ENCODE measurements at regions not wholly inside any gene's neighbourhood (a gene's known extent, or its start where the extent isn't known, plus 50 kb on each side); places are given as distances from the start of the nearest gene placed in this dataset.
"Not testable (repeated sequence)": the region's sequence is repeated elsewhere in the genome, so short reads cannot be mapped to it uniquely, and the experiment has no call there.

GRCh38 chr2:128416109-128416785 is 97.6 kb upstream of the HS6ST1 start:
- H3K4me1 ChIP-seq (ENCODE audit: control insufficient read depth, insufficient read depth, low read length, poor library complexity, severe bottlenecking), result no peaks in the 10 kb centered on the region
- H3K27ac ChIP-seq (ENCODE audit: insufficient read depth, low read length, poor library complexity, severe bottlenecking), result no peak overlapping the region
- no peaks in the 10 kb centered on the region for H3K9me3 ChIP-seq (ENCODE audit: control insufficient read depth, low read length)
- no peaks in the 10 kb centered on the region for H3K27me3 ChIP-seq (replicated peaks; ENCODE audit: control insufficient read depth, insufficient read depth, low read length, poor library complexity, severe bottlenecking)
- DNase-seq, result no peak
- no peak overlapping the region for H3K4me3 ChIP-seq (ENCODE audit: insufficient read depth, low read depth, low read length, poor library complexity, severe bottlenecking)
- H3K36me3 ChIP-seq (ENCODE audit: control insufficient read depth, insufficient read depth, low read length), result no peaks in the 10 kb centered on the region

DNA sequence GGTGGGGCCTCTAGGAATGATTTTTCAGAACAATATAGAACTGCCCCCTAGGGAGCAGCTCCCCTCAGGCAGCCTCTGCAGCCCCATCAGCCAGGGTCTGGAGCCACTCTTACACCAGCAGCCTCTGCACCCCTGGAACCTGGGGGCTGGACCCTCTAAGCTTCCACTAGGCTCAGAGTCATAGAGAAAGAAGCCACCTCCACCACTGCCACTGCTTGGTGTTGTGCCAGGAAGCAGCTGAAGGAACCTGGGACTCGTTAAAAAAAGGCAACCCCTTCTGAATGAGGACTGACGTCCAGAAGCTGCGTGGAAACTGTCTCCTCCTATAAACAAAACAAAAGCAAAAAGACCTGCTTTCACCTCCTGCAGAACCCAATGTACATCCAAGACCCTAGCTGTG is 98.1 kb upstream of the HS6ST1 start:
- Histone ChIP-seq H3K9me3 (ENCODE audit: control insufficient read depth, low read length) (no peaks in the 10 kb centered on the region), H3K36me3 (ENCODE audit: control insufficient read depth, insufficient read depth, low read length) (no peaks in the 10 kb centered on the region), H3K27ac (ENCODE audit: insufficient read depth, low read length, poor library complexity, severe bottlenecking) (no peak overlapping the region), H3K4me1 (ENCODE audit: control insufficient read depth, insufficient read depth, low read length, poor library complexity, severe bottlenecking) (no peaks in the 10 kb centered on the region), H3K27me3 (replicated peaks; ENCODE audit: control insufficient read depth, insufficient read depth, low read length, poor library complexity, severe bottlenecking) (no peaks in the 10 kb centered on the region), H3K4me3 (ENCODE audit: insufficient read depth, low read depth, low read length, poor library complexity, severe bottlenecking) (no peak overlapping the region)
- no peak for DNase-seq

DNA sequence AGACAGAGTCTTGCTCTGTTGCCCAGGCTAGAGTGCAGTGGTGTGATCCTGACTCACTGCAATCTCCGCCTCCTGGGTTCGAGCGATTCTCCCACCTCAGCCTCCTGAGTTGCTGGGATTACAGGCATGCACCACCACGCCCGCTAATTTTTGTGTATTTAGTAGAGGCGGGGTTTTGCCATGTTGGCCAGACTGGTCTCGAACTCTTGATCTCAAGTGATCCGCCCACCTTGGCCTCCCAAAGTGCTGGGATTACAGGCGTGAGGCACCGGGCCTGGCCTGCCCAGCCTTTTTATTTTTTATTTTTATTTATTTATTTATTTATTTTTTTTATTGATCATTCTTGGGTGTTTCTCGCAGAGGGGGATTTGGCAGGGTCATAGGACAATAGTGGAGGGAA is 98.6 kb upstream of the HS6ST1 start:
- not testable (repeated sequence) for H3K27ac ChIP-seq (ENCODE audit: insufficient read depth, low read length, poor library complexity, severe bottlenecking); DNase-seq; H3K4me3 ChIP-seq (ENCODE audit: insufficient read depth, low read depth, low read length, poor library complexity, severe bottlenecking)

GRCh38 chr2:128420131-128420530 is 101.5 kb upstream of the HS6ST1 start:
- DNase-seq, result no peak
- no peaks in the 10 kb centered on the region for H3K36me3 ChIP-seq (ENCODE audit: control insufficient read depth, insufficient read depth, low read length)
- no peaks in the 10 kb centered on the region for H3K9me3 ChIP-seq (ENCODE audit: control insufficient read depth, low read length)
- no peak overlapping the region for H3K4me3 ChIP-seq (ENCODE audit: insufficient read depth, low read depth, low read length, poor library complexity, severe bottlenecking)
- H3K27ac ChIP-seq (ENCODE audit: insufficient read depth, low read length, poor library complexity, severe bottlenecking), result no peak overlapping the region
- no peaks in the 10 kb centered on the region for H3K27me3 ChIP-seq (replicated peaks; ENCODE audit: control insufficient read depth, insufficient read depth, low read length, poor library complexity, severe bottlenecking)
- no peaks in the 10 kb centered on the region for H3K4me1 ChIP-seq (ENCODE audit: control insufficient read depth, insufficient read depth, low read length, poor library complexity, severe bottlenecking)

More for the DNA sequence above, 98.6 kb upstream of the HS6ST1 start:
- not testable (repeated sequence) for H3K27me3 ChIP-seq (replicated peaks; ENCODE audit: control insufficient read depth, insufficient read depth, low read length, poor library complexity, severe bottlenecking); H3K9me3 ChIP-seq (ENCODE audit: control insufficient read depth, low read length); H3K36me3 ChIP-seq (ENCODE audit: control insufficient read depth, insufficient read depth, low read length); H3K4me1 ChIP-seq (ENCODE audit: control insufficient read depth, insufficient read depth, low read length, poor library complexity, severe bottlenecking)

- no peaks in the 10 kb centered on the region for H3K36me3 ChIP-seq (ENCODE audit: control insufficient read depth, insufficient read depth, low read length)
- no peaks in the 10 kb centered on the region for H3K9me3 ChIP-seq (ENCODE audit: control insufficient read depth, low read length)
- H3K4me1 ChIP-seq (ENCODE audit: control insufficient read depth, insufficient read depth, low read length, poor library complexity, severe bottlenecking), result no peaks in the 10 kb centered on the region
- no peak for DNase-seq
- H3K27ac ChIP-seq (ENCODE audit: insufficient read depth, low read length, poor library complexity, severe bottlenecking), result no peak overlapping the region
- H3K4me3 ChIP-seq (ENCODE audit: insufficient read depth, low read depth, low read length, poor library complexity, severe bottlenecking), result no peak overlapping the region
- H3K27me3 ChIP-seq (replicated peaks; ENCODE audit: control insufficient read depth, insufficient read depth, low read length, poor library complexity, severe bottlenecking), result no peaks in the 10 kb centered on the region
Observed at GRCh38 chr2:128420776-128421175, 102.1 kb upstream of the HS6ST1 start.

GRCh38 chr2:128421286-128421685 is 102.6 kb upstream of the HS6ST1 start:
- H3K36me3 ChIP-seq (ENCODE audit: control insufficient read depth, insufficient read depth, low read length), result no peaks in the 10 kb centered on the region
- H3K9me3 ChIP-seq (ENCODE audit: control insufficient read depth, low read length), result no peaks in the 10 kb centered on the region
- H3K4me3 ChIP-seq (ENCODE audit: insufficient read depth, low read depth, low read length, poor library complexity, severe bottlenecking), result no peak overlapping the region
- H3K4me1 ChIP-seq (ENCODE audit: control insufficient read depth, insufficient read depth, low read length, poor library complexity, severe bottlenecking), result no peaks in the 10 kb centered on the region
- DNase-seq, result no peak
- no peaks in the 10 kb centered on the region for H3K27me3 ChIP-seq (replicated peaks; ENCODE audit: control insufficient read depth, insufficient read depth, low read length, poor library complexity, severe bottlenecking)
- H3K27ac ChIP-seq (ENCODE audit: insufficient read depth, low read length, poor library complexity, severe bottlenecking), result no peak overlapping the region

DNA sequence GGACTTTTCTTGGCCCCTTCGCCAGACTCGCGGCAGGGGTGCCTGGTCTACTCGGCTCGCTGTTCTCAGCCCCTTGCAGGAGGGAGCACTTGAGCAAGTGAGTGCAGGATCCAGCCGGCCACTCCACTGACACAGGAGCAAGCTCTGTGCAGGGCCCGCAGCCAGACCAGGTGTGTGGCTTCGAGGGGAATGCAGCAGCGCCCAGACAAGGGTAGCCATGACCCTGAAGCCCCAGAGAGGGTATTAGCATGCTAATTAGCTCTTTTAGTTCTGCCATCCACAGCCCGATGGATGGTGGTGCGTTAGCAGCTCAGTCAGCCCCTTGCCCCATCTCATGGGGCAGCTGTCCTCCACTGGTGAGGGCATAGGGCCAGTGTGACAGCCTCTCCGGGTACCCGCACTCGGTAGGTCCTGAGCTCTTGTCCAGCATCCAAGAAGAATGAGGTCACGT is 103.2 kb upstream of the HS6ST1 start:
- H3K9me3 ChIP-seq (ENCODE audit: control insufficient read depth, low read length), result no peaks in the 10 kb centered on the region
- no peaks in the 10 kb centered on the region for H3K27me3 ChIP-seq (replicated peaks; ENCODE audit: control insufficient read depth, insufficient read depth, low read length, poor library complexity, severe bottlenecking)
- no peak for DNase-seq
- no peak overlapping the region for H3K27ac ChIP-seq (ENCODE audit: insufficient read depth, low read length, poor library complexity, severe bottlenecking)
- H3K36me3 ChIP-seq (ENCODE audit: control insufficient read depth, insufficient read depth, low read length), result no peaks in the 10 kb centered on the region
- no peaks in the 10 kb centered on the region for H3K4me1 ChIP-seq (ENCODE audit: control insufficient read depth, insufficient read depth, low read length, poor library complexity, severe bottlenecking)
- no peak overlapping the region for H3K4me3 ChIP-seq (ENCODE audit: insufficient read depth, low read depth, low read length, poor library complexity, severe bottlenecking)

- Histone ChIP-seq H3K4me1 (ENCODE audit: control insufficient read depth, insufficient read depth, low read length, poor library complexity, severe bottlenecking) (no peaks in the 10 kb centered on the region), H3K27ac (ENCODE audit: insufficient read depth, low read length, poor library complexity, severe bottlenecking) (no peak overlapping the region), H3K4me3 (ENCODE audit: insufficient read depth, low read depth, low read length, poor library complexity, severe bottlenecking) (no peak overlapping the region), H3K27me3 (replicated peaks; ENCODE audit: control insufficient read depth, insufficient read depth, low read length, poor library complexity, severe bottlenecking) (no peaks in the 10 kb centered on the region), H3K36me3 (ENCODE audit: control insufficient read depth, insufficient read depth, low read length) (no peaks in the 10 kb centered on the region), H3K9me3 (ENCODE audit: control insufficient read depth, low read length) (no peaks in the 10 kb centered on the region)
- DNase-seq, result no peak
Observed at GRCh38 chr2:128422571-128422970, 103.9 kb upstream of the HS6ST1 start.

- Histone ChIP-seq H3K27ac (ENCODE audit: insufficient read depth, low read length, poor library complexity, severe bottlenecking) (no peak overlapping the region), H3K4me3 (ENCODE audit: insufficient read depth, low read depth, low read length, poor library complexity, severe bottlenecking) (no peak overlapping the region), H3K36me3 (ENCODE audit: control insufficient read depth, insufficient read depth, low read length) (no peaks in the 10 kb centered on the region), H3K27me3 (replicated peaks; ENCODE audit: control insufficient read depth, insufficient read depth, low read length, poor library complexity, severe bottlenecking) (no peaks in the 10 kb centered on the region), H3K4me1 (ENCODE audit: control insufficient read depth, insufficient read depth, low read length, poor library complexity, severe bottlenecking) (no peaks in the 10 kb centered on the region), H3K9me3 (ENCODE audit: control insufficient read depth, low read length) (no peaks in the 10 kb centered on the region)
- no peak for DNase-seq
Observed at GRCh38 chr2:128423788-128424165, 105.1 kb upstream of the HS6ST1 start.

GRCh38 chr2:128424406-128425171 is 105.9 kb upstream of the HS6ST1 start:
- H3K27ac ChIP-seq (ENCODE audit: insufficient read depth, low read length, poor library complexity, severe bottlenecking), result no peak overlapping the region
- H3K9me3 ChIP-seq (ENCODE audit: control insufficient read depth, low read length), result no peaks in the 10 kb centered on the region
- H3K27me3 ChIP-seq (replicated peaks; ENCODE audit: control insufficient read depth, insufficient read depth, low read length, poor library complexity, severe bottlenecking), result no peaks in the 10 kb centered on the region
- no peak overlapping the region for H3K4me3 ChIP-seq (ENCODE audit: insufficient read depth, low read depth, low read length, poor library complexity, severe bottlenecking)
- H3K4me1 ChIP-seq (ENCODE audit: control insufficient read depth, insufficient read depth, low read length, poor library complexity, severe bottlenecking), result no peaks in the 10 kb centered on the region
- no peak for DNase-seq
- H3K36me3 ChIP-seq (ENCODE audit: control insufficient read depth, insufficient read depth, low read length), result no peaks in the 10 kb centered on the region
